K562 (cell line): ENCODE measurements at regions not wholly inside any gene's neighbourhood (a gene's known extent, or its start where the extent isn't known, plus 50 kb on each side); places are given as distances from the start of the nearest gene placed in this dataset.

Source experiments
- ATAC-seq: fragments of 200-7000 bp; cut with Tn5 transposase; 3 replicates; pipeline ENCODE4 v1.9.1; 2020; ENCODE audit warnings: moderate library complexity
- BruUV-seq: library from RNA; stranded (reverse); fragments of 400-500 nt; replicated peaks from 2 replicates; lab custom pipeline; 2021; lab: Mats Ljungman, UMichigan
- CTCF ChIA-PET: fragments of 300-600 bp; formaldehyde crosslinking; extraction: SDS; loops from one replicate; lab custom pipeline; 2021; ENCODE audit warnings: low intra/inter-chr PET ratio; lab: Yijun Ruan, JAX
- POLR2A ChIA-PET: fragments of 300-600, 350-650 bp; sonication (Branson Sonifier 250); formaldehyde crosslinking; extraction: SDS; loops from one replicate; lab custom pipeline; 2021; ENCODE audit warnings: antibody characterized with exemption, inconsistent platforms; lab: Yijun Ruan, JAX
- DNase-seq, 4 experiments: peaks; one replicate each; pipeline versions ENCODE4 v3.0.0 to v3.0.0-alpha.2; 2011 to 2018; ENCODE audit warnings: low spot score in 3 of 4, mixed read lengths in 3 of 4; ENCODE audit errors: extremely low read depth in 1 of 4
- FAIRE-seq: peaks from 2 replicates; lab custom pipeline; 2011; peaks lifted over from hg19 to GRCh38; lab: Jason Lieb, UNC
- H2AFZ ChIP-seq: 2 replicates; pipeline ENCODE4 v1.6.0; 2011; ENCODE audit warnings: low read depth, low read length, control low read depth, inconsistent platforms
- H3K27ac ChIP-seq: fragments of 200-600 bp; 3 replicates; pipeline ENCODE4 v1.8.0; 2011; ENCODE audit warnings: low read depth, mild to moderate bottlenecking, control low read depth, inconsistent platforms, low read length, moderate library complexity, mixed read lengths; ENCODE audit errors: extremely low read depth
- H3K27me3 ChIP-seq, 2 experiments: fragments of 300-600 bp in 1 of 2; 2 replicates in 1 of 2; 3 replicates in 1 of 2; pipeline versions ENCODE4 v1.6.0 to v1.8.0; 2011; ENCODE audit warnings: inconsistent platforms in 2 of 2, low read length in 2 of 2, mild to moderate bottlenecking in 1 of 2, mixed read lengths in 1 of 2, moderate library complexity in 1 of 2; ENCODE audit not compliant: control insufficient read depth in 2 of 2, insufficient read depth in 2 of 2
- H3K36me3 ChIP-seq: fragments of 300-600 bp; 3 replicates; pipeline ENCODE4 v1.8.0; 2011; ENCODE audit warnings: mild to moderate bottlenecking, low read length, inconsistent platforms; ENCODE audit not compliant: control insufficient read depth, insufficient read depth
- H3K4me1 ChIP-seq, 2 experiments: fragments of 200-600 bp in 1 of 2; replicated peaks in 1 of 2; 2 replicates in 1 of 2; 3 replicates in 1 of 2; pipeline versions ENCODE4 v1.5.1 to v1.8.0; 2011; ENCODE audit warnings: inconsistent platforms in 2 of 2, low read length in 2 of 2, mild to moderate bottlenecking in 1 of 2, mixed read lengths in 1 of 2, moderate library complexity in 1 of 2; ENCODE audit not compliant: control insufficient read depth in 2 of 2, insufficient read depth in 2 of 2
- H3K4me2 ChIP-seq: 2 replicates; pipeline ENCODE4 v1.6.1; 2011; ENCODE audit warnings: low read length, control low read depth, inconsistent platforms, mixed read lengths; ENCODE audit not compliant: insufficient read depth
- H3K4me3 ChIP-seq: fragments of 200-600 bp; sonication (generic), shearing (Covaris generic); 2 replicates; pipeline ENCODE4 v1.5.1; 2016; ENCODE audit warnings: control low read depth, inconsistent platforms
- H3K79me2 ChIP-seq: fragments of 200-600 bp; 3 replicates; pipeline ENCODE4 v1.8.0; 2011; ENCODE audit warnings: low read length, inconsistent platforms; ENCODE audit not compliant: control insufficient read depth, insufficient read depth
- H3K9ac ChIP-seq, 2 experiments: 2 replicates each; pipeline versions ENCODE4 v1.6.0 to v1.6.1; 2011; ENCODE audit warnings: low read depth in 2 of 2, low read length in 2 of 2, control low read depth in 1 of 2, inconsistent platforms in 1 of 2, mild to moderate bottlenecking in 1 of 2, mixed read lengths in 1 of 2; ENCODE audit not compliant: insufficient read depth in 1 of 2
- H3K9me1 ChIP-seq: one replicate; pipeline ENCODE4 v1.6.0; 2011; ENCODE audit warnings: inconsistent platforms, mild to moderate bottlenecking, low read length, moderate library complexity; ENCODE audit not compliant: control insufficient read depth, insufficient read depth
- H3K9me3 ChIP-seq: replicated peaks from 2 replicates; pipeline ENCODE4 v1.5.1; 2011; ENCODE audit warnings: low read depth, low read length, inconsistent platforms; ENCODE audit not compliant: control insufficient read depth, insufficient read depth
- H4K20me1 ChIP-seq: replicated peaks from 2 replicates; pipeline ENCODE4 v1.6.1; 2011; ENCODE audit warnings: low read length, inconsistent platforms, mixed read lengths; ENCODE audit not compliant: control insufficient read depth, insufficient read depth
- CBX1 ChIP-seq: sonication (generic); IDR thresholded peaks from 2 replicates; pipeline ENCODE4 v1.6.1; 2016; ENCODE audit warnings: antibody characterized with exemption, low read depth, mild to moderate bottlenecking
- ELK1 ChIP-seq: sonication (generic); formaldehyde crosslinking; IDR thresholded peaks from 2 replicates; pipeline ENCODE4 v1.8.1; 2022; ENCODE audit warnings: missing genetic modification reagents
- HLTF ChIP-seq: fragments of 450-650 bp; IDR thresholded peaks from 2 replicates; pipeline ENCODE4 v1.6.1; 2016
- HNRNPK ChIP-seq: fragments of 200-400 bp; formaldehyde crosslinking; IDR thresholded peaks from one replicate; pipeline ENCODE4 v1.6.1; 2018; ENCODE audit warnings: mild to moderate bottlenecking, low read depth, low read length; ENCODE audit not compliant: poor library complexity, severe bottlenecking
- SETDB1 ChIP-seq: IDR thresholded peaks from one replicate; pipeline ENCODE4 v1.6.1; 2012; ENCODE audit warnings: low read length, control low read depth, inconsistent platforms
- STAT6 ChIP-seq: sonication (generic); formaldehyde crosslinking; IDR thresholded peaks from 2 replicates; pipeline ENCODE4 v1.8.1; 2023; ENCODE audit warnings: mild to moderate bottlenecking, missing genetic modification reagents
- ZNF23 ChIP-seq: fragments of 250-450 bp; sonication (Bioruptor Pico); IDR thresholded peaks from 2 replicates; pipeline ENCODE4 v1.4.0; 2020; ENCODE audit warnings: mild to moderate bottlenecking
- WGBS: fragments of 100-300 bp; shearing (Covaris generic); methylation state at CpG from one replicate; pipeline ENCODE4 v1.1.6; 2016; ENCODE audit warnings: low coverage, mixed read lengths; ENCODE audit not compliant: insufficient coverage; ENCODE audit errors: missing lambda C conversion rate; 5-methylcytosine and 5-hydroxymethylcytosine counted together
- in situ Hi-C: fragments of 300-500 bp; cut with MboI; formaldehyde crosslinking; loops from 4 replicates; pipeline ENCODE4 v1.15.0; 2018; ENCODE audit warnings: inconsistent platforms, mixed read lengths
- intact Hi-C: fragments of 100-400 bp; cut with micrococcal nuclease; formaldehyde crosslinking; loops from 2 replicates; pipeline ENCODE4 v1.14.2; 2022

- no peak overlapping the region for H3K27ac ChIP-seq
- WGBS: 3% methylated on average over 4 of the region's 4 CpGs
- H3K27me3 ChIP-seq: no peaks in the 10 kb centered on the region
- BruUV-seq: no TSS peak
- intact Hi-C loops: no loop called here
- ChIA-PET CTCF (no interaction called here), POLR2A (no interaction called here)
- no peaks in the 10 kb centered on the region for H4K20me1 ChIP-seq
- FAIRE-seq (no peak), ATAC-seq (no peak), DNase-seq (no peak)
- H3K79me2 ChIP-seq: no peaks in the 10 kb centered on the region
- H3K9ac ChIP-seq: no peak overlapping the region
- H3K9me1 ChIP-seq: no peaks in the 10 kb centered on the region
- H3K9me3 ChIP-seq: no peaks in the 10 kb centered on the region
- no peak overlapping the region for H3K4me3 ChIP-seq
- no peaks in the 10 kb centered on the region for H3K4me1 ChIP-seq
- no peak overlapping the region for H2AFZ ChIP-seq
- in situ Hi-C loops: no loop called here
- TF ChIP-seq SETDB1 (no peak), HNRNPK (no peak), ELK1 (CRISPR knock-in tag) (no peak), HLTF (no peak), STAT6 (CRISPR knock-in tag) (no peak), CBX1 (no peak), ZNF23 (CRISPR knock-in tag) (no peak)
- TF ChIP-seq, all 486 proteins: peak for 0
- H3K36me3 ChIP-seq: no peaks in the 10 kb centered on the region
- H3K4me2 ChIP-seq: no peak overlapping the region
Measured at GRCh38 chr2:33785201-33786106, 186.4 kb upstream of the FAM98A start.
